NCI-H2081 treated with DMSO at 0.1 percent for 48 hours (cell line): ENCODE measurements at regions not wholly inside any gene's neighbourhood (a gene's known extent, or its start where the extent isn't known, plus 50 kb on each side); places are given as distances from the start of the nearest gene placed in this dataset.
"Not testable (repeated sequence)": the region's sequence is repeated elsewhere in the genome, so short reads cannot be mapped to it uniquely, and the experiment has no call there.

ENCODE experiments used
- DNase-seq: peaks from one replicate; lab custom pipeline; 2025; lab: John Stamatoyannopoulos, UW

- DNase-seq: not testable (repeated sequence)
Measured at GRCh38 chr2:95686056-95686825, 94.4 kb downstream of the TRIM43 start.

DNA sequence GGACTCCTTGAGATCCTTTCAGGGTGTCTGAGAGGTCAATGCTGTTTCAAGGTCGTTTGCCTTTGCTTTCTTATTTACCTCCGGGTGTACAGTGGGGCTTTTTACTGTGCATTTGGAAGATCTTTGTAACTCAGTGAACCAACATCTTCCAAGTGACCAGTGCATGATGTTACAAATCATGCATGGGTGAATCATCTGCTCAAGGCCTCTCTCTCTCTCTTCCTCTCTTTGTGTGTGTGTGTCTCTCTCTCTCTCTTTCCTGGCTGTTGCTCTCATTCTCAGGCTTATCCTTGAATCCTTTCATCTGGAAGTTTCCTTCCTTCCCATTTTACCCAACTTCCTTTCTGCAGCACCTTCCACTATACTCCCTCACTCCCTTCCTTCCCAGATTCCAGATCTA is 96.1 kb downstream of the TRIM43 start:
- not testable (repeated sequence) for DNase-seq

GRCh38 chr2:95691210-95691609 is 99.4 kb downstream of the TRIM43 start:
- not testable (repeated sequence) for DNase-seq

DNA sequence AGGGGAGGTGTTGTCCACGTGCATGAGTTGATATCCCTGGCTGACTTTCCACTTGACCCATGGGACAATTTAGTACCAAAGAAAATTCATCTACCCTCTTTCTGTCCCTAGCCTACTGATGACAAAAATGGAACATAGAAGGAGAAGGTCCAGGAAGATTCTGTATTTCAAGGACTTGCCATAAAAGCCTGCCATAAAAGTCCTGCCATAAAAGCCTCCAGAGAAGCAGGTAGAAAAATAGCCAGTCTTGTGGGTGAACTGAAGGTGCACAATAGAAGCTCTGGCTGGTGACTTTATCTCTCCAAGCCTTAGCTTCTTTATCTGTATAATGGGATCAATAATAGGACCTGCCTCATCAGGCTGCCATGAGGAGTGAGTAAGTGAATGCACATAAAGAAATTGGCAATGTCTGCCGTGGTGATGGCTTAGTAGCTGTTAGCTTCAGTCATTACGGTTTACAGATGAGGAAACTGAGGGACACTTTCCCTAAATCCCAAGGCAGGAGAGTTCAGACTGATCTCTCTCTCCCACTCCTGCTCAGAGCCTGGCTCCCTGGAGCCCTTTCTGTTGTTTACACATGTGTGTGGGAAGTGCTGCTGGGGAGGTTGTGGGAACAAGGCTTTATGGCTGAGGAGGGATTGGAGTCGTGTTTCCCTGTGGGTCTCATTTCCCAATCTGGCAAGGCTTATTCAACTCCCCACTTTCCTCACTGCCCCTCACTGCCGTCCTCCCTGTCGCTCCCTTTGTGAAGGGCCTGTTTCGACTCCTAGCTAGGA is 101.5 kb downstream of the TRIM43 start:
- DNase-seq: not testable (repeated sequence)

DNA sequence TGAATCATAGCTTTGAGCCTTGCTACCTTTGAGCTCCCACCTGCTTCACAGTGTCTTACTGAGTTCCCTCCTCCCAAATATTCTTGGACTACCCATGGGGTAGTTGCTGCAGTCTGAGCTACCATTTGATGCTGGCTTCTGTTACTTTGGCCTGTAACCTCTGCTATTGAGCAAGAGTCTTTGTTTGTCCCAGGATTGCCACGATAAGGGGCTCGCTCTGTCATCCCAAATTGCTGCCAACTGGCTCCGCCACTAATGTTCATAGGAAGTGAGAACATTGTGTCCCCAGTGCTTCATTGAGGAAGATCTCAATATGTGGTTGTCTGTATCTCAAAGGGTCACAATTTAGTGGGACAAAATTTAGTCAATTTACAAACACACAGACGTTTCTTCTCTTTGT is 103.8 kb downstream of the TRIM43 start:
- no peak for DNase-seq

- DNase-seq: no peak
Measured at GRCh38 chr2:95698146-95698545, 106.3 kb downstream of the TRIM43 start.

DNA sequence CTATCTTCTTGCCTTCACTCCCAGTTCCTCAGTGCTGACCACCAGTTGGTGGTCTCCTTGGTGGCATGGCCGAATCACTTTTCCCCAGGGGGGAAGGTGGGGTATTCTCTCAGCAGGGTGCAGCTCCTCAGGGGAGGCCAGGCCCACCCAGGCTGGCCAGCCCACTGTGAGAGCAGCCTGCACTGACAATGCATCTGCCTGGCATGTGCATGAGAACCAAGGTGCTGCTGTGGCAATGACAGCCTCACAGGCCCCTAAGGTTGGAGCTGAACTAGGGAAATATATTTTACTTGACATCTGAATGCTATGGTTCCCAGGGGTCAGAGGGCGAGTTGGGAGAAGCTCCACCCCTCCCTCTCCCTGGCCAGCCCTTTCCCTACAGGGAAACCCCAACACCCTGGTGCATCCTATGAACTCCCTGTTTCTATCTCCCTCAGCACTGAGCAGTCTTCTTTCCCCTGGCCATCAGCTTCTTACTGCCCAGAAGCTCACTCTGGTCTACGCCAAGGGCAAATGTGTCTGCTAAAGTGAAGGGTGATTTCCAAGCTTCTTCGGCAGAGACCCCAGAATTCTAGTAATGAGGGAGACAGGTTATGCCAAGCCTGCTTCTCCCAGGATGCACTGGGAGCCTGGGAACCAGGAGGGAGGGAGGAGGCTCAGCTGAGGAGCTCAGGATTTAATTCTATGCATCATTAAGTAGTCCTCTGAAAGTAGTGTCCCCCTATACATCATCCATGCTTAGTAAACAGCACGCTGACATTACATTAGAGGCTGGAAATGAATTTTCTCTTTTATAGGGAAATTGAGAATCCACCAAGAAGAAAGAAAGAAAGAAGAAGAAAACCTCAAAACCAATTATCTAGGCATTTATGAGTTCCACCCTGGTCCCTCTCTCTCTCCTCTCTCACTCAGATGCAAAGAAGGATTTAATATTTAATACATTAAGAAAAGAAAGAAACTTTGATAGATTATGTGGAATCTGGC is 107.7 kb downstream of the TRIM43 start:
- DNase-seq: not testable (repeated sequence)

DNA sequence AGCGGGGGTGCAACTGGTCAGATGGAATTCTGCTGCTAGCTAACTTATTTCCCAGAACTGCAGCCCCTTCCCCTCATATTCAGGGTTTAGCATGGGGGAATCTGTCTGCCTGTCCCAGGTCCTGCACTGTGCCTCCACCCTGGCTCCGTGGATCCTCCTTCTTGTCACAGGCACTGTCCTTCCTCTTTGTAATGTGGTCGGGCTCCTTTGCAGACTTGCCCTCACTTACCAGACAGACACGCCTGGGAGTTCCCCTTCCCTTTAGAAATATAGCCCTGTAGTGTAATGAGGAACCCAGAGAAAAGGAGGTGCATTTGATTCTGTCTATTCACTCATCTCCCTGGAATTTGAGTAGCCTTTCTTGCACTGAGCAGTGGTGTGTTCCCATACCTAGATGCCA is 108.7 kb downstream of the TRIM43 start:
- DNase-seq: no peak

DNA sequence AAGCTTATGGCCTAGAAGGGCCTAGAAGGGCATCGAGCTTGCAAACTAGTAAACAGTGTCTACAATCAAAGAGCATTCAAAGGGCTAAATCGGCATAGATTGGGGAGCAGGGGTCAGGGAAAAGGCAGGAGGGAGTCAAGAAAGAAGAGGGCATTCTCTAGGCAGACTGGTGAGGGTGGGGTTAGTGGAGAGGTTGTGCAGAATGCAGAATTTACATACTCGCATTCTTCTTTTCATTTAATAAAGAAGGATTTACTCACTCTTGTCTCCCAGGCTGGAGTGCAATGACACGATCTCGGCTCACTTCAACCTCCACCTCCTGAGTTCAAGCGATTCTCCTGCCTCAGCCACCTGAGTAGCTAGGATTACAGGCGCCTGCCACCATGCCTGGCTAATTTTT is 110.7 kb downstream of the TRIM43 start:
- DNase-seq: no peak

DNA sequence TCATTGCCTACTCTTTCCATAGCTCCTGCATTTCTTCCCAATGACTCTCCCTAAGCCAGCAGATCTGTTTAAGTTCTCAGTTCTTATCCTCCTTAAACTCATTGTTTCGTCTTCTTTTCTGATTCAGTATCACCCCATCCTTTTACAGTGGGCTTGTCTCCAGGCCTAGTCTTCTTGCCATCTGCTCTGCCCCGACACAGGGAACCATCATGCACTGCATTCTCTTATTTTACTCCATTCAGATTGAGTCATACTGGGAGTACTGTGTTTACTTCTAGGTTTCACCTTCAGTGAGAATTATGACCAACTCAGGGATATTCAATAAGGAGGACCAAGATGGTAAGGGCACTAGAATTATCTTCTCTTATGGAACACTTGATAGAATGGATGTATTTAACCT is 115.4 kb downstream of the TRIM43 start:
- DNase-seq: not testable (repeated sequence)

GRCh38 chr2:95707837-95708236 is 116.0 kb downstream of the TRIM43 start:
- DNase-seq: no peak

- no peak for DNase-seq
Measured at GRCh38 chr2:95709831-95710230, 118.0 kb downstream of the TRIM43 start.

DNA sequence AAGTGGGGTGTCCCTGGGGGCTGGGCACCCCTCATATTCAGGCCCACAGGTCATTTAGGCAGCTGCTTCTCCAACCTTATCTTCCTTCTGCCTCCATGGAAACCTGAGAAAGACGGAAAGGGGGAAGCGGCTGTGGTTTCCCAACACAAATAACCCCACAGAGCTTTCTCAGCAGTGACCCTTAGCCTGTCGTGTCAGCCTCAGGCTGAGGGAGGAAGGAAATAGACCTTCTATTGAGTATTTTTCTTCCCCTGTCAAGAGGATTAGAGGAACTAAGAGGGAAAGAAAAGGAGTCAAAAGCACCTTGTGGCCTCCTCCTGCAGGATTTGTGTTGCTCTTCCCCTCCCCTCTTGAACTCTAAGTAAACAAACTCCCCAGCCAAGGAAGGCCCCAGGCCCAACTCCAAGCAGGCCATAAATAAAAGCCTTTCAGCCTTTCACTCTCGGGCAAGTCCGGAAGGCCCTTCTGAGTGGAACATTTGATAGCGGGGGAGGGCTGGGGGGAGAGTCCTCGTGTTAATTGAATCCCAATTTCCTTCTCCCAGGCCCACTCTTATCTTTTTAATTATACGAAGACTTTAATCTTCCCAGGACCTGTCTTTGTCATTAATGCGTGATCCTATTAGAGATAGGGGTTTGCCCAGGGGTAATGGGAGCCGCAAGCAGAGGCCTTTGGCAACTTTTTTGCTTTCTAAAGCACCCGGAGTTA is 121.8 kb downstream of the TRIM43 start:
- not testable (repeated sequence) for DNase-seq

DNA sequence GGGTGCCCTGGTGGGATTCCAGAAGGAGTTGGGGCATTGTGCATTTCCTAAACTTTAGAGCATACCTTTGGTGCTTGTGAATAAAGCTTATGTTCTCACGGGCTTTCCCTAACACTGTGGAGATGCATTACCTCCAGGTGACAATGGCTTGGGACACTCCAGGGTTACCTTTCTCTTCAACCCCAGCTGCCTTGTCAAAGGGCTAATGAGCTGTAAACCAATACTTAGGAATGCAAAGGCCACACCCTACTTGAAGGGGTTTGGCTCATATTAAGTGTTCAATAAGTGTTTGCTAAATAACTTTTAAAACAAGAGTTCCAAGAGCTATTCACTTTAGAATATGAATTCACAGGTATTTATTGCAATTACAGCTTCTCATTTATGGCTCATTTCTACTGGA is 122.6 kb downstream of the TRIM43 start:
- not testable (repeated sequence) for DNase-seq

DNA sequence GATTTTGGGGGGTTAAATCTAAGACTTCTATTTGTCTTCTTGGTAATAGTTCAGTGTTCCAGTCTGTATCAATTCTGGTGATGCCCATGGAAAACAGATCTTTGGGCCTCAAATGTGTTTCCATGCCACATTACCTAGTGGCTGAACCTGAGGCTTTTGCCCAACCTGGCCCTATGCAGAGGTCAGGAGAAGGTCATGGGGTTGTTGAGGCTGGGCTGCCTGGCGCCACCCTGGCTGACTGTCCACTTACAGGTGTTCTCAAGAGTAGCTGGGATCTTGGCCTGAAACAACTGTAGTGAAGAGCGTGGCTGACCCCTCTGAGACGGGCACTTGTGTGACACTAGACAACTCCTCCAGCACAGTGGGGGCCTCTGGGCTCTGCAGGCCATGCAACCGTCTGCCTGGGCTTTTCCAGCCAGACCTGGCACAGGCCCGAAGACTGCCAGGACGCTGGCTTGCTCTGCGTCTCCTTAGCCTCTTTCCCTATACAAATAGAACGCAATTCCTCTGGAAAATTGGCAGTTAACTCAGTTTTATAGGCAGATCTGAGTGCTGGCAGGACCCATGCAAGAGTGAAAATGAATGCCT is 127.8 kb downstream of the TRIM43 start:
- no peak for DNase-seq

GRCh38 chr2:95721726-95722125 is 129.9 kb downstream of the TRIM43 start:
- no peak for DNase-seq

DNA sequence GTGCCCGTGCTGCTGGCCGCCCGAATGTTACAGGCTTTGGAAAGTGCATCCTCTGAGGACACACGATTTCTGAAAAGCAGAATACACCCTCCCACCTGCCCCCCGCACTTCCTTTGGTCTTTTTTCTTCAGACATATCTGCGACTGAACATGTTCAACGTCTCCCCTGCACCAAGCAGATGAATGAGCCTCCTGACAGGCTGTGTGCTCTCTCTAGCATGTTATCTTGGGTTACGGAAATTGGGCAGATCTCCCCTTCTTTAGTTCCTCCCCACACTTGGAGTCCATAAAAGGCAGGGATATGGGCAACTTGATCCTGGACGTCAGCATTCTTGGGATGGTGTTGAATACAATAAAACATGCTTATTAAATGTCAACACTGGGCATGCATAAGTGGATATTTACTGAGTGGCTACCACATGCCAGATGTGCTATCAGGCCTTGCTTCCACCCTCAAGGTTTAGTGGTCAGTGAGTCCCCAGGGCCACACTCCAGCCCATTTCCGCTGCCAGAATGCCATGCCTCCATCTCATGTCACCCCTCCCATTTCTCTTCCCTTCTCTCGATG is 130.4 kb downstream of the TRIM43 start:
- no peak for DNase-seq

DNA sequence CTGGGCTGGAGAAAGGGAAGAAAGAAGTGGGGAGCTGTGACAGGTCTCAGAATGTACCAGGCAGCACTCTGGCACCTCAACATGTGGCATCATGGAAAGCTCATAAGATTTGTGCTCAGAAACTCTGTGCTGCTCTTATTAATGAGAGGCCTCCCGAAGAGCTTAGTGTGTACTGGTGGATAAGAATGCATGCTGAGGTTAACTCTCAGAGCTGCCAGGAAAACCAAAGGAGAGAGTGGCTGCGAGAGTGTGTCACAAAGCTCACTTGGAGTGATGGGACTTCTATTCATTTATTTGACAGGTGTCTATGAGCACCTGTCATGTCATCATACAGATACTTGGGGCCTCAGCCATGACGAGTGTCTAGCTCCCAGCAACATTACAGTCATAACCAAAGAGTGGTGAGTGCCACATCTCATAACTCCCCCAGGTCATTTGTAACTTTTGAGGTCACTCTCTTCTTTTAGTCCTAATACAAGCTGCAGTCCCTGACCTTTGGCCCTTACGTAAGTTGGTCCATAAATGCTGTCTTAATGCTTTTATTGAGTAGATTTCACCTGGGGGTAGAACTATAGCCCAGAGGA is 131.9 kb downstream of the TRIM43 start:
- DNase-seq: not testable (repeated sequence)

GRCh38 chr2:95725191-95725590 is 133.4 kb downstream of the TRIM43 start:
- DNase-seq: not testable (repeated sequence)

DNA sequence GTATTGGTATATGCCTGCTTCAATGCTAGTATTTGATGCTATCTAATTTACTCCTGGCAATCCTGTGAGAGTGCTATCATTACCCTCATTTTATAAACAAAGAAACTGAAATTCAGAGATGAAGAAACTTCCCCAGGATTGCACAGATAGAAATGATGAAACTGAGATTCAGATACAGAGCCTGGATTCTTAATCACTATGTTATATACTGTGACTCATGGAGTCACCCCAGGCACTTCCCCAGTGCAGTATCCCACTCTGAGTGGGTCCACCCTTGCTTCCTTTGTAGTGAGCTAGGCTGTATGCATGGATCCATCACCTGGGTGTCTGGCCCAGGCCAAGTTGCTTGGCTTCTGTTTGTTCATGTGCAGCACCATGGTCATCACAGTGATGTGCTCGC is 133.9 kb downstream of the TRIM43 start:
- DNase-seq: not testable (repeated sequence)
